ENCODE measurements at regions not wholly inside any gene's neighbourhood (a gene's known extent, or its start where the extent isn't known, plus 50 kb on each side); places are given as distances from the start of the nearest gene placed in this dataset.
"Not testable (repeated sequence)": the region's sequence is repeated elsewhere in the genome, so short reads cannot be mapped to it uniquely, and the experiment has no call there.

DNA sequence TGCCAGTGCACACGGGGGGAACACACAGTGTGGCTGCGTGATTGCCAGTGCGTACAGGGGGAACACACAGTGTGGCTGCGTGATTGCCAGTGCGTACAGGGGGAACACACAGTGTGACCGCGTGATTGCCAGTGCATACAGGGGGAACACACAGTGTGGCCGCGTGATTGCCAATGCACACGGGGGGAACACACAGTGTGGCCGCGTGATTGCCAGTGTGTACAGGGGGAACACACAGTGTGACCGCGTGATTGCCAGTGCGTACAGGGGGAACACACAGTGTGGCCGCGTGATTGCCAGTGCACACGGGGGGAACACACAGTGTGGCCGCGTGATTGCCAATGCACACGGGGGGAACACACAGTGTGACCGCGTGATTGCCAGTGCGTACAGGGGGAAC is 139.4 kb downstream of the RTP5 start:
- not testable (repeated sequence) for TF ChIP-seq CTCF (IDR thresholded peaks at IDR 0.05; ENCODE audit: poor library complexity); EZH2phosphoT487 (IDR thresholded peaks at IDR 0.05; ENCODE audit: low read depth, severe bottlenecking, unreplicated experiment)
